B cell (primary cell): ENCODE measurements at regions not wholly inside any gene's neighbourhood (a gene's known extent, or its start where the extent isn't known, plus 50 kb on each side); places are given as distances from the start of the nearest gene placed in this dataset.

ENCODE experiments used
- EZH2 ChIP-seq: IDR thresholded peaks from 2 replicates; pipeline ENCODE4 v1.6.1; 2012; ENCODE audit warnings: borderline replicate concordance, low read depth, mild to moderate bottlenecking, moderate library complexity, low read length; ENCODE audit not compliant: insufficient read depth, poor library complexity, severe bottlenecking
- TF ChIP-seq, protein P1 (sequence below): fragments of 200-600 bp; IDR thresholded peaks from one replicate; pipeline ENCODE4 v1.8.0; 2022; ENCODE audit warnings: antibody characterized with exemption, mild to moderate bottlenecking

DNA sequence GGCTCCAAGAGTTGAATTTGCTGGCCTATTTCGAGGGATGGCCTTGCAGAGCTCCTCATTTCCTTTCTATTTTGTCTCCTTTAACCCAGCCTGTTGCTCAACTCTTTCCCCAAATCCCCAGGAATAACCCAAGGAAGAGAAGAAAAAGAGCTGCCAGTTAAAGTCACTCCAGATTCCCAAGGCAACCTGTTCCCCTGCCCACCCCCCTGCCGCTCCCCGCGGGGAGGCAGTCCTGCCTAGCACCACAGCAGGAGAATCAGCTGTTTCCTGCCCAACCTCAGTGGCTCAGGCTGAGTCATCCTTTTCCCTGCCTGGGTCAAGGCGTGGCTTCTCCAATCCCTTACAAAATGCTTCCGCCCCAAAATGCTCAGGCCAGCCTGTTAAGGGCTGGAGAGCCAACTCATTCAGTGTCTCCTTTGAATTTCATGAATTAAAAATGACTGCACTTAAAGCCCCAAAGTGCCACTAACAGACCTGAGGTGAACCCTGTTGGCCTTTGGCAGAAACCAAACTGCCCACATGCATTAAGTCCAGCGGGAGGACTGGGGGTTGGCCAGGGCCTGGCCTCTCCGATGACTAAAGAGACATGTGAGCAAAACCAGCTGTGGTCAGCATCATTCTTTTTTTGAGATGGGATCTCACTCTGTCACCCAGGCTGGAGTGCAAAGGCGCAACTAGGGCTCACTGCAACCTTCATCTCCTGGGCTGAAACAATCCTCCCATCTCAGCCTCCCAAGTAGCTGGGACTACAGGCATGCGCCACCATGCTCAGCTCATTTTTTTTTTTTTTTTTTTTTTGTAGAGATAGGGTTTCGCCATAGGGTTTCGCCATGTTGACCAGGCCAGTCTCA, 83.2 kb upstream of the KIF5B start:
- TF ChIP-seq, protein P1, sequence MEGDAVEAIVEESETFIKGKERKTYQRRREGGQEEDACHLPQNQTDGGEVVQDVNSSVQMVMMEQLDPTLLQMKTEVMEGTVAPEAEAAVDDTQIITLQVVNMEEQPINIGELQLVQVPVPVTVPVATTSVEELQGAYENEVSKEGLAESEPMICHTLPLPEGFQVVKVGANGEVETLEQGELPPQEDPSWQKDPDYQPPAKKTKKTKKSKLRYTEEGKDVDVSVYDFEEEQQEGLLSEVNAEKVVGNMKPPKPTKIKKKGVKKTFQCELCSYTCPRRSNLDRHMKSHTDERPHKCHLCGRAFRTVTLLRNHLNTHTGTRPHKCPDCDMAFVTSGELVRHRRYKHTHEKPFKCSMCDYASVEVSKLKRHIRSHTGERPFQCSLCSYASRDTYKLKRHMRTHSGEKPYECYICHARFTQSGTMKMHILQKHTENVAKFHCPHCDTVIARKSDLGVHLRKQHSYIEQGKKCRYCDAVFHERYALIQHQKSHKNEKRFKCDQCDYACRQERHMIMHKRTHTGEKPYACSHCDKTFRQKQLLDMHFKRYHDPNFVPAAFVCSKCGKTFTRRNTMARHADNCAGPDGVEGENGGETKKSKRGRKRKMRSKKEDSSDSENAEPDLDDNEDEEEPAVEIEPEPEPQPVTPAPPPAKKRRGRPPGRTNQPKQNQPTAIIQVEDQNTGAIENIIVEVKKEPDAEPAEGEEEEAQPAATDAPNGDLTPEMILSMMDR = no peak
- no peak for TF ChIP-seq EZH2
